Fibroblast of villous mesenchyme (primary cell): ENCODE measurements at regions not wholly inside any gene's neighbourhood (a gene's known extent, or its start where the extent isn't known, plus 50 kb on each side); places are given as distances from the start of the nearest gene placed in this dataset.

Experiments used
- DNase-seq: peaks from one replicate; pipeline ENCODE4 v3.0.0-alpha.2; 2010; ENCODE audit warnings: low read depth
- H3K4me3 ChIP-seq: 2 replicates; pipeline ENCODE4 v1.5.1; 2011; ENCODE audit warnings: low read depth, mild to moderate bottlenecking, low read length
- TF ChIP-seq, protein P1 (sequence below): IDR thresholded peaks from 2 replicates; pipeline ENCODE4 v1.5.1; 2012; ENCODE audit warnings: low read depth, mild to moderate bottlenecking, low read length; ENCODE audit not compliant: insufficient read depth

DNA sequence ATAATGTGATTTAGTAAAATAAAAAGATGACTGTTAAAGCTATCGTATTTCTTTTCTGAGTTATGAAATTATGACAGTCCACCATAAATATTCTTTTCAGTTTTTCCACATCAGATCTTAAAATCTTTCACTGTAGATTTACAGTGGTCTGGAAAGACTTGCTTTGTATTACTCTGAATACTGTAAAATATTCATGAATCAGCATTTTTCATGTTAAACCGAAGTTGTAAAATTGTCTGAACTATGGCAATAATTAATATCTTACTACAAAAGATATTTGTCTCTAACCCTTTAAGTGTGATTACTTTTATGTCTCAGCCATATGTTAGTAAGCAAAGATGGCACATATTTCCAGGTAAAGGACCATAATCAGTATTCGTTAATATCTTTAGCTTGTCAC lies 1397.2 kb upstream of the PCDH9 start:
- TF ChIP-seq, protein P1, sequence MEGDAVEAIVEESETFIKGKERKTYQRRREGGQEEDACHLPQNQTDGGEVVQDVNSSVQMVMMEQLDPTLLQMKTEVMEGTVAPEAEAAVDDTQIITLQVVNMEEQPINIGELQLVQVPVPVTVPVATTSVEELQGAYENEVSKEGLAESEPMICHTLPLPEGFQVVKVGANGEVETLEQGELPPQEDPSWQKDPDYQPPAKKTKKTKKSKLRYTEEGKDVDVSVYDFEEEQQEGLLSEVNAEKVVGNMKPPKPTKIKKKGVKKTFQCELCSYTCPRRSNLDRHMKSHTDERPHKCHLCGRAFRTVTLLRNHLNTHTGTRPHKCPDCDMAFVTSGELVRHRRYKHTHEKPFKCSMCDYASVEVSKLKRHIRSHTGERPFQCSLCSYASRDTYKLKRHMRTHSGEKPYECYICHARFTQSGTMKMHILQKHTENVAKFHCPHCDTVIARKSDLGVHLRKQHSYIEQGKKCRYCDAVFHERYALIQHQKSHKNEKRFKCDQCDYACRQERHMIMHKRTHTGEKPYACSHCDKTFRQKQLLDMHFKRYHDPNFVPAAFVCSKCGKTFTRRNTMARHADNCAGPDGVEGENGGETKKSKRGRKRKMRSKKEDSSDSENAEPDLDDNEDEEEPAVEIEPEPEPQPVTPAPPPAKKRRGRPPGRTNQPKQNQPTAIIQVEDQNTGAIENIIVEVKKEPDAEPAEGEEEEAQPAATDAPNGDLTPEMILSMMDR: no peak
- DNase-seq: no peak
- H3K4me3 ChIP-seq: no peak overlapping the region

DNA sequence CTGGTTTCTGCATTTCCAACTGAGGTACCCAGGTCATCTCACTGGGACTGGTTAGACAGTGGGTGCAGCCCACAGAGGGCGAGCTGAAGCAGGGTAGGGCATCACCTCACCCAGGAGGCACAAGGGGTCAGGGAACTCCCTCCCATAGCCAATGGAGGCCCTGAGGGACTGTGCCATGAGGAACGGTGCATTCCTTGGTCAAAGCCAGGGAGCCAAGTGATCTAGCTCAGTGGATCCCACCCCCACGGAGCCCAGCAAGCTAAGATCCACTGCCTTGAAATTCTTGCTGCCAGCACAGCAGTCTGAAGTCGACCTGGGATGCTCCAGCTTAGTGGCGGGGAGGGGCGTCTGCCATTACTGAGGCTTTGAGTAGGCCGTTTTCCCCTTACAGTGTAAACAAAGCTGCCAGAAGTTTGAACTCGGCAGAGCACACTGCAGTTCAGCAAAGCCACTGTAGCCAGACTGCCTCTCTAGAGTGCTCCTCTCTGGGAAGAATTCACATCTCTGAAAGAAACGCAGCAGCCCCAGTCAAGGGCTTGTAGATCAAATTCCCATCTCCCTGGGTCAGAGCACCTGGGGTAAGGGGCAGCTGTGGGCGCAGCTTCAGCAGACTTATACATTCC lies 1386.6 kb upstream of the PCDH9 start:
- TF ChIP-seq, protein P1: no peak
- no peak overlapping the region for H3K4me3 ChIP-seq
- DNase-seq: no peak

DNA sequence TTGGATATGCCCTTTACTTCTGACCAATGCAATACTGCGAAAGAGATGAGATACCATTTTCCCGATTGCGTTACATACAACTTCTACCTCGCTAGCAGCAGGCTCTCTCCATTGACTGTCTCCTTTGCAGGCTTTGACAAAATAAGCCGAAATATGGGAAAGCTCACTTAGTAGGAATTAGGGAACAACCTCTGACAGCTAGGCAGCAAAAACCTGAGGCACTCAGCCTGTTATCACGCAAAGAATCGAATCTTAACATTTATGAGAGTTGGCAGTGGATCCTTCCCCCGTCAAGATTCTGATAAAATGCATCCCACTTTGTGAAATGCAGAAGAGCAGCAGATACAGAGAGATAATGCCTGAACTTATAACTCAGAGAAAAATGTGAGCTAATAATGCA lies 1379.5 kb upstream of the PCDH9 start:
- H3K4me3 ChIP-seq: no peak overlapping the region
- DNase-seq: no peak
- TF ChIP-seq, protein P1: no peak

DNA sequence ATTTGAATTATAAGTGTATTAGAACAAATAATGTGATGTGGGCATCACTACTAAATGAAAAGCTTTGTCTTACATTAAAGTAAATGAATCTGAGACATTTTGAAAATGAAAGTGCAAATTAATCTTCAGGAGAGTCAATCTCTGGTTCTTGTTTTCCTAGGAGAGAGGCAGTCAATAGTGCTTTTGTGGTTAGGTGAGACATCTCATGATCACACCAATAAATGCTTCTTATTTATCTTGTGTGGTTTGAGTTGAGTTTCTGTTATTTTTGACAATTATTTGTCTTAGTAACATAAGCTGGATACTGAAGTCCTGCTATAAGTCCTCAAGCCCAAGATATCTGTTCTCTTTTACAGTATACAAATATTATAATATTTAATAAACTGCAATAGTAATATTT lies 1378.0 kb upstream of the PCDH9 start:
- H3K4me3 ChIP-seq: no peak overlapping the region
- TF ChIP-seq, protein P1: no peak
- no peak for DNase-seq

DNA sequence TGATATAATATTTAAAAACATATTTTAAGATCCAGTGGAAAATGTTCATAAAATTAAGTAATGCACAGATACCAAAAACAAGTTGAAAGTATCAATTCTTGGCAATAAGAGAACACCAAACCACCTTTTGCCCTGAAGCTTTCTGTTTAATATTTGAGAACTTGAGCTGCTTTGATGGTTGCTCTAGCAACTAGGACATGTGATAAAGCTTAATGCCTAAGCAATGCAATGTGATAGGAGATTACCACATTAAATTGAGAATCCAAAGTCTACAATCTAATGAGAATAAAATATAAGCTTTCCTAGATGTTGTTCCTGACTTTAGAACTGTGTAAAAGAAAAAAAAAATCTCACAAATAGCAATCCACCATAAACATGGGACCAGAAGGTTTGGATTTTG lies 1367.5 kb upstream of the PCDH9 start:
- H3K4me3 ChIP-seq: no peak overlapping the region
- DNase-seq: no peak

DNA sequence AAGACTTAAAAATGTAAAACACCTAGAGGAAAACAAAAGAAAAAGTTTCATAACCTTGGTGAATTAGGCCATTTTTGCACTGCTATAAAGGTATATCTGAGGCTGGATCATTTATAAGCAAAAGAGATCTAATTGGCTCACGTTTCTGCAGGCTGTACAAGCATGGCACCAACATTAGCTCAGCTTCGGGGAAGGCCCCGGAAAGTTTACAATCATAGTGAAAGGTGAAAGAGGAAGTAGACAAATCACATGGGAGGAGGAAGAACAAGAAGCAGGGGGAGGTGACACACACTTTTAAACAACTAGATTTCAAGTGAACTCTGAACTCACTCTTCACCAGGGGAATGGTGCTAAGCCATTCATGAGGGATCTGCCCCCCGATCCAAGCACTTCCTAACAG lies 1358.5 kb upstream of the PCDH9 start:
- no peak for DNase-seq
- TF ChIP-seq, protein P1: no peak
- no peak overlapping the region for H3K4me3 ChIP-seq

More for the DNA sequence above, 1367.5 kb upstream of the PCDH9 start:
- TF ChIP-seq, protein P1: no peak

DNA sequence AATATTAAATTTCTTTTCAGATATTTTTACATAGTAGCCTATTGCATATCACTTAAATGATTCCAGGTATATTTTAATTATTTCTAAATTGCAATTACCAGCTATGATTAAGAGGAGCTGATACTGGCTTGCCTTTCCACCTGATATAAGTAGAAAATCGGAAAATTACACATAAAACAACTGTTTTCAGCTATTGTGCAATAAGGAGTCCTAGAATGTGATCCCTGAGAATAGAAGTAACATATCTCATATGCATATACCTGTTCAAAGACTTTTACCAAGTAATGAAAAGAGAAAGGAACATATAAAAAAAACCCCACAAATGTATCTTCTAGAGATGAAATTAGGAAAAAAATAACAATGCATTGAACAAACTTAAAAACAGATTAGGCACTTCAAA lies 1354.6 kb upstream of the PCDH9 start:
- DNase-seq: no peak
- no peak overlapping the region for H3K4me3 ChIP-seq
- TF ChIP-seq, protein P1: no peak
